H9 (cell line): ENCODE measurements at regions not wholly inside any gene's neighbourhood (a gene's known extent, or its start where the extent isn't known, plus 50 kb on each side); places are given as distances from the start of the nearest gene placed in this dataset.

ENCODE experiments used
- DNase-seq: peaks from one replicate; pipeline ENCODE4 v3.0.0-alpha.2; 2017
- H2AFZ ChIP-seq: one replicate; pipeline ENCODE4 v1.6.1; 2013; ENCODE audit warnings: mild to moderate bottlenecking, low read length, control low read depth, moderate library complexity
- H2AK5ac ChIP-seq: 2 replicates; pipeline ENCODE4 v1.6.1; 2013; ENCODE audit warnings: low read length, control low read depth, mixed read lengths; ENCODE audit not compliant: insufficient read length
- H2BK120ac ChIP-seq: one replicate; pipeline ENCODE4 v1.6.1; 2013; ENCODE audit warnings: low read depth, mild to moderate bottlenecking, low read length, control low read depth, inconsistent platforms; ENCODE audit not compliant: poor library complexity, severe bottlenecking
- H2BK12ac ChIP-seq: 2 replicates; pipeline ENCODE4 v1.6.1; 2013; ENCODE audit warnings: low read length, control low read depth, mixed read lengths, low read depth; ENCODE audit not compliant: insufficient read length
- H2BK15ac ChIP-seq: 2 replicates; pipeline ENCODE4 v1.6.1; 2013; ENCODE audit warnings: low read depth, low read length, control low read depth
- H2BK20ac ChIP-seq: one replicate; pipeline ENCODE4 v1.6.1; 2013; ENCODE audit warnings: low read depth, mild to moderate bottlenecking, low read length, control low read depth, inconsistent platforms; ENCODE audit not compliant: poor library complexity, severe bottlenecking
- H2BK5ac ChIP-seq: 2 replicates; pipeline ENCODE4 v1.6.1; 2013; ENCODE audit warnings: low read length, control low read depth, mixed read lengths; ENCODE audit not compliant: insufficient read length
- H3K14ac ChIP-seq: 2 replicates; pipeline ENCODE4 v1.6.1; 2013; ENCODE audit warnings: low read length, control low read depth; ENCODE audit not compliant: insufficient read depth
- H3K18ac ChIP-seq: 2 replicates; pipeline ENCODE4 v1.6.1; 2013; ENCODE audit warnings: low read depth, mild to moderate bottlenecking, mixed read lengths, low read length, control low read depth; ENCODE audit not compliant: insufficient read length
- H3K23ac ChIP-seq: 2 replicates; pipeline ENCODE4 v1.6.1; 2013; ENCODE audit warnings: low read length, control low read depth, mixed read lengths, low read depth; ENCODE audit not compliant: insufficient read length
- H3K23me2 ChIP-seq: 2 replicates; pipeline ENCODE4 v1.6.1; 2013; ENCODE audit warnings: low read depth, mild to moderate bottlenecking, mixed read lengths, low read length, control low read depth; ENCODE audit not compliant: insufficient read length, poor library complexity, severe bottlenecking
- H3K27ac ChIP-seq: 2 replicates; pipeline ENCODE4 v1.5.1; 2013; ENCODE audit warnings: low read length, control low read depth, mixed read lengths, low read depth; ENCODE audit not compliant: insufficient read length
- H3K27me3 ChIP-seq: 2 replicates; pipeline ENCODE4 v1.6.1; 2013; ENCODE audit warnings: low read length, control low read depth, inconsistent platforms; ENCODE audit not compliant: insufficient read depth
- H3K4ac ChIP-seq: 2 replicates; pipeline ENCODE4 v1.6.1; 2013; ENCODE audit warnings: low read depth, mild to moderate bottlenecking, control low read depth, inconsistent platforms, low read length, moderate library complexity
- H3K4me1 ChIP-seq: 2 replicates; pipeline ENCODE4 v1.6.1; 2013; ENCODE audit warnings: low read length, control low read depth, inconsistent platforms; ENCODE audit not compliant: insufficient read depth
- H3K4me2 ChIP-seq: 2 replicates; pipeline ENCODE4 v1.6.1; 2013; ENCODE audit warnings: low read length, control low read depth, mixed read lengths; ENCODE audit not compliant: insufficient read length, insufficient read depth
- H3K56ac ChIP-seq: 2 replicates; pipeline ENCODE4 v1.6.1; 2013; ENCODE audit warnings: low read depth, mild to moderate bottlenecking, mixed read lengths, low read length, control low read depth; ENCODE audit not compliant: insufficient read length
- H3K79me1 ChIP-seq: 2 replicates; pipeline ENCODE4 v1.6.1; 2013; ENCODE audit warnings: low read depth, mild to moderate bottlenecking, moderate library complexity, low read length, control low read depth, inconsistent platforms; ENCODE audit not compliant: insufficient read depth, poor library complexity, severe bottlenecking
- H3K79me2 ChIP-seq: 2 replicates; pipeline ENCODE4 v1.6.1; 2013; ENCODE audit warnings: low read length, control low read depth, inconsistent platforms; ENCODE audit not compliant: insufficient read depth
- H3K9ac ChIP-seq: 2 replicates; pipeline ENCODE4 v1.6.1; 2013; ENCODE audit warnings: low read length, control low read depth, mixed read lengths; ENCODE audit not compliant: insufficient read length; ENCODE audit errors: extremely low read depth
- H3K9me3 ChIP-seq: one replicate; pipeline ENCODE4 v1.6.1; 2013; ENCODE audit warnings: low read depth, low read length, inconsistent platforms; ENCODE audit not compliant: control insufficient read depth
- H3T11ph ChIP-seq: one replicate; pipeline ENCODE4 v1.6.1; 2013; ENCODE audit warnings: mild to moderate bottlenecking, low read length, control low read depth, inconsistent platforms
- H4K20me1 ChIP-seq: one replicate; pipeline ENCODE4 v1.6.1; 2013; ENCODE audit not compliant: control insufficient read depth, insufficient read length, insufficient read depth
- H4K5ac ChIP-seq: 2 replicates; pipeline ENCODE4 v1.6.1; 2013; ENCODE audit warnings: low read depth, mild to moderate bottlenecking, mixed read lengths, low read length, control low read depth; ENCODE audit not compliant: insufficient read length
- H4K8ac ChIP-seq: replicated peaks from 2 replicates; pipeline ENCODE4 v1.6.1; 2013; ENCODE audit warnings: low read length, control low read depth, mixed read lengths, low read depth; ENCODE audit not compliant: insufficient read length
- H4K91ac ChIP-seq: 2 replicates; pipeline ENCODE4 v1.6.1; 2013; ENCODE audit warnings: low read depth, mild to moderate bottlenecking, moderate library complexity, mixed read lengths, low read length, control low read depth; ENCODE audit not compliant: insufficient read length
- H3K27ac Mint-ChIP-seq, 3 experiments: 2 replicates in 2 of 3; 3 replicates in 1 of 3; pipeline ENCODE4 v1.8.0; 2020 to 2021; ENCODE audit warnings: mixed read lengths in 3 of 3, mild to moderate bottlenecking in 1 of 3, moderate library complexity in 1 of 3
- H3K27me3 Mint-ChIP-seq: 2 replicates; pipeline ENCODE4 v1.8.0; 2021; ENCODE audit warnings: low read depth, mild to moderate bottlenecking, moderate library complexity, mixed read lengths
- H3K36me3 Mint-ChIP-seq, 3 experiments: 2 replicates in 2 of 3; 3 replicates in 1 of 3; pipeline ENCODE4 v1.8.0; 2020 to 2021; ENCODE audit warnings: low read depth in 3 of 3, mixed read lengths in 3 of 3; ENCODE audit not compliant: insufficient read depth in 1 of 3
- H3K4me1 Mint-ChIP-seq, 2 experiments: 2 replicates each; pipeline ENCODE4 v1.8.0; 2020; ENCODE audit warnings: mixed read lengths in 2 of 2
- H3K4me3 Mint-ChIP-seq, 2 experiments: 2 replicates in 1 of 2; 3 replicates in 1 of 2; pipeline ENCODE4 v1.8.0; 2020 to 2021; ENCODE audit warnings: mild to moderate bottlenecking in 2 of 2, mixed read lengths in 2 of 2, moderate library complexity in 1 of 2
- H3K9me3 Mint-ChIP-seq, 2 experiments: 2 replicates in 1 of 2; 3 replicates in 1 of 2; pipeline ENCODE4 v1.8.0; 2020; ENCODE audit warnings: mild to moderate bottlenecking in 2 of 2, mixed read lengths in 2 of 2, moderate library complexity in 1 of 2
- TF ChIP-seq, protein P1 (sequence below): fragments of 200-600 bp; sonication (generic); conservative IDR thresholded peaks from 3 replicates; pipeline ENCODE4 v1.8.0; 2021; ENCODE audit warnings: antibody characterized with exemption, mild to moderate bottlenecking

- Histone ChIP-seq H4K20me1 (no peaks in the 10 kb centered on the region), H2BK15ac (no peak overlapping the region), H3K23me2 (no peaks in the 10 kb centered on the region), H4K91ac (no peak overlapping the region), H4K8ac (no peak overlapping the region), H2AK5ac (no peak overlapping the region), H2BK5ac (no peak overlapping the region), H2BK12ac (no peak overlapping the region), H3K79me1 (no peaks in the 10 kb centered on the region), H3K9me3 (no peaks in the 10 kb centered on the region), H4K5ac (no peak overlapping the region), H3K4me1 (no peaks in the 10 kb centered on the region), H3K27ac (no peak overlapping the region), H3K4me2 (no peak overlapping the region), H3T11ph (no peak overlapping the region), H2BK20ac (no peak overlapping the region), H3K27me3 (no peaks in the 10 kb centered on the region), H2BK120ac (no peak overlapping the region), H3K14ac (no peak overlapping the region), H3K23ac (no peak overlapping the region), H3K4ac (no peak overlapping the region), H3K18ac (no peak overlapping the region), H3K79me2 (no peaks in the 10 kb centered on the region), H3K56ac (no peak overlapping the region), H2AFZ (no peak overlapping the region), H3K9ac (no peak overlapping the region)
- H3K36me3 Mint-ChIP-seq = peaks cover 0 to 14% (median 5%) of the 10 kb centered on the region in 3 experiments; a peak in 5 of 7 replicates
- peaks cover 10 to 13% of the 10 kb centered on the region in 2 experiments for H3K9me3 Mint-ChIP-seq
- no peak for DNase-seq
- TF ChIP-seq, protein P1, sequence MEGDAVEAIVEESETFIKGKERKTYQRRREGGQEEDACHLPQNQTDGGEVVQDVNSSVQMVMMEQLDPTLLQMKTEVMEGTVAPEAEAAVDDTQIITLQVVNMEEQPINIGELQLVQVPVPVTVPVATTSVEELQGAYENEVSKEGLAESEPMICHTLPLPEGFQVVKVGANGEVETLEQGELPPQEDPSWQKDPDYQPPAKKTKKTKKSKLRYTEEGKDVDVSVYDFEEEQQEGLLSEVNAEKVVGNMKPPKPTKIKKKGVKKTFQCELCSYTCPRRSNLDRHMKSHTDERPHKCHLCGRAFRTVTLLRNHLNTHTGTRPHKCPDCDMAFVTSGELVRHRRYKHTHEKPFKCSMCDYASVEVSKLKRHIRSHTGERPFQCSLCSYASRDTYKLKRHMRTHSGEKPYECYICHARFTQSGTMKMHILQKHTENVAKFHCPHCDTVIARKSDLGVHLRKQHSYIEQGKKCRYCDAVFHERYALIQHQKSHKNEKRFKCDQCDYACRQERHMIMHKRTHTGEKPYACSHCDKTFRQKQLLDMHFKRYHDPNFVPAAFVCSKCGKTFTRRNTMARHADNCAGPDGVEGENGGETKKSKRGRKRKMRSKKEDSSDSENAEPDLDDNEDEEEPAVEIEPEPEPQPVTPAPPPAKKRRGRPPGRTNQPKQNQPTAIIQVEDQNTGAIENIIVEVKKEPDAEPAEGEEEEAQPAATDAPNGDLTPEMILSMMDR = no peak
- H3K27ac Mint-ChIP-seq = no peak overlapping the region
- no peak overlapping the region for H3K4me3 Mint-ChIP-seq
- H3K27me3 Mint-ChIP-seq = no peaks in the 10 kb centered on the region; the same call in 1 of the 2 replicates
- H3K4me1 Mint-ChIP-seq = no peaks in the 10 kb centered on the region
Observed at GRCh38 chr13:74867460-74867859, 614.5 kb downstream of the TBC1D4 start.
